ENCODE measurements at regions not wholly inside any gene's neighbourhood (a gene's known extent, or its start where the extent isn't known, plus 50 kb on each side); places are given as distances from the start of the nearest gene placed in this dataset.

GRCh38 chr7:16232273-16232672 lies 189.1 kb downstream of the CRPPA start:
- no peak for DNase-seq (ENCODE audit: low spot score)

- no peak for DNase-seq (ENCODE audit: low spot score)
Observed at GRCh38 chr7:16223963-16224707, 197.2 kb downstream of the CRPPA start.

GRCh38 chr7:16212610-16213009 lies 208.7 kb downstream of the CRPPA start:
- DNase-seq (ENCODE audit: low spot score) = no peak

- no peak for DNase-seq (ENCODE audit: low spot score)
Observed at GRCh38 chr7:16212032-16212431, 209.3 kb downstream of the CRPPA start.

GRCh38 chr7:16211402-16211925 lies 209.9 kb downstream of the CRPPA start:
- no peak for DNase-seq (ENCODE audit: low spot score)

GRCh38 chr7:16210171-16210570 lies 211.2 kb downstream of the CRPPA start:
- no peak for DNase-seq (ENCODE audit: low spot score)

- no peak for DNase-seq (ENCODE audit: low spot score)
Observed at GRCh38 chr7:16207321-16207720, 214.0 kb downstream of the CRPPA start.

GRCh38 chr7:16205466-16205865 lies 215.9 kb downstream of the CRPPA start:
- no peak for DNase-seq (ENCODE audit: low spot score)

GRCh38 chr7:16204953-16205352 lies 216.4 kb downstream of the CRPPA start:
- no peak for DNase-seq (ENCODE audit: low spot score)

GRCh38 chr7:16203065-16203464 lies 218.3 kb downstream of the CRPPA start:
- DNase-seq (ENCODE audit: low spot score) = no peak

GRCh38 chr7:16202303-16202702 lies 219.0 kb downstream of the CRPPA start:
- no peak for DNase-seq (ENCODE audit: low spot score)

- DNase-seq (ENCODE audit: low spot score) = no peak
Observed at GRCh38 chr7:16200591-16200990, 220.7 kb downstream of the CRPPA start.

- no peak for DNase-seq (ENCODE audit: low spot score)
Observed at GRCh38 chr7:16193631-16194030, 227.7 kb downstream of the CRPPA start.

GRCh38 chr7:16189026-16189715 lies 232.2 kb downstream of the CRPPA start:
- DNase-seq (ENCODE audit: low spot score) = no peak

GRCh38 chr7:16187131-16187530 lies 234.2 kb downstream of the CRPPA start:
- DNase-seq (ENCODE audit: low spot score) = no peak

GRCh38 chr7:16178585-16178984 lies 242.8 kb downstream of the CRPPA start:
- no peak for DNase-seq (ENCODE audit: low spot score)

- peak; percentile 2 for DNase-seq (ENCODE audit: low spot score)
Observed at GRCh38 chr7:16178092-16178491, 243.2 kb downstream of the CRPPA start.

GRCh38 chr7:16174253-16174652 lies 247.1 kb downstream of the CRPPA start:
- no peak for DNase-seq (ENCODE audit: low spot score)

GRCh38 chr7:16172366-16172765 lies 249.0 kb downstream of the CRPPA start:
- no peak for DNase-seq (ENCODE audit: low spot score)

- no peak for DNase-seq (ENCODE audit: low spot score)
Observed at GRCh38 chr7:16171928-16172327, 249.4 kb downstream of the CRPPA start.

- DNase-seq (ENCODE audit: low spot score) = no peak
Observed at GRCh38 chr7:16170671-16171070, 250.7 kb downstream of the CRPPA start.

GRCh38 chr7:16169537-16169936 lies 251.8 kb downstream of the CRPPA start:
- no peak for DNase-seq (ENCODE audit: low spot score)

GRCh38 chr7:16167526-16167925 lies 253.8 kb downstream of the CRPPA start:
- DNase-seq (ENCODE audit: low spot score) = no peak

All from RKO (cell line).